Right lobe of liver (tissue), 4 donors: ENCODE measurements at regions not wholly inside any gene's neighbourhood (a gene's known extent, or its start where the extent isn't known, plus 50 kb on each side); places are given as distances from the start of the nearest gene placed in this dataset.
"Not testable (repeated sequence)": the region's sequence is repeated elsewhere in the genome, so short reads cannot be mapped to it uniquely, and the experiment has no call there.

ENCODE experiments used
- CTCF ChIP-seq, 4 donors: fragments of 200-600 bp in 3 of 4; fragments of 450-650 bp in 1 of 4; IDR thresholded peaks; one replicate each; pipeline versions ENCODE4 v1.5.1 to v1.8.0; 2016 to 2022; ENCODE audit warnings: antibody characterized with exemption in 4 of 4, mild to moderate bottlenecking in 2 of 4
- POLR2A ChIP-seq: fragments of 450-650 bp; IDR thresholded peaks from one replicate; pipeline ENCODE4 v1.6.1; 2017; ENCODE audit warnings: antibody characterized with exemption, mild to moderate bottlenecking
- donor health status: DM: no; HTN: no; CAD: no.
- donor health status: DM: no; HTN: no; CAD: no.
- donor health status: DM: no; HTN: yes; CAD: no.

GRCh38 chr3:34519008-34519407 lies 720.6 kb downstream of the PDCD6IP start:
- TF ChIP-seq CTCF (IDR thresholded peaks at IDR 0.05); POLR2A: not testable (repeated sequence)
